A673 (cell line): ENCODE measurements at regions not wholly inside any gene's neighbourhood (a gene's known extent, or its start where the extent isn't known, plus 50 kb on each side); places are given as distances from the start of the nearest gene placed in this dataset.

Source experiments
- CTCF ChIP-seq: fragments of 300-800, 200-600 bp; sonication (generic); conservative IDR thresholded peaks from 2 replicates; pipeline ENCODE4 v1.5.1; 2017; ENCODE audit warnings: low read depth, mild to moderate bottlenecking, antibody characterized with exemption, low read length, moderate library complexity, mixed read lengths
- EZH2 ChIP-seq: fragments of 200-600 bp; sonication (generic); IDR thresholded peaks from 2 replicates; pipeline ENCODE4 v1.6.1; 2017; ENCODE audit warnings: borderline replicate concordance, low read depth, mild to moderate bottlenecking, mixed read lengths, antibody characterized with exemption, low read length; ENCODE audit not compliant: poor library complexity, severe bottlenecking

GRCh38 chr10:128361487-128361886 is 235.3 kb upstream of the MKI67 start:
- TF ChIP-seq CTCF (no peak), EZH2 (no peak)
